GM12878 (cell line): ENCODE measurements at regions not wholly inside any gene's neighbourhood (a gene's known extent, or its start where the extent isn't known, plus 50 kb on each side); places are given as distances from the start of the nearest gene placed in this dataset.

Experiments
- ATAC-seq: fragments of 200-7000 bp; cut with Tn5 transposase; 3 replicates; pipeline ENCODE4 v1.9.1; 2020; ENCODE audit warnings: mild to moderate bottlenecking, moderate library complexity
- BruUV-seq: library from RNA; stranded (reverse); fragments of 400-500 nt; replicated peaks from 2 replicates; lab custom pipeline; 2021; lab: Mats Ljungman, UMichigan
- CTCF ChIA-PET: fragments of 300-600 bp; sonication (Branson Sonifier 250); formaldehyde crosslinking; extraction: SDS; loops from one replicate; lab custom pipeline; 2021; ENCODE audit warnings: inconsistent platforms; lab: Yijun Ruan, JAX
- POLR2A ChIA-PET: fragments of 350-600 bp; formaldehyde crosslinking; extraction: SDS; loops from one replicate; lab custom pipeline; 2021; ENCODE audit warnings: inconsistent platforms; lab: Charles Lee
- RAD21 ChIA-PET: fragments of 300-600 bp; sonication (Branson Sonifier 250); formaldehyde crosslinking; loops from one replicate; lab custom pipeline; 2023; ENCODE audit warnings: antibody characterized with exemption; ENCODE audit not compliant: unreplicated experiment; lab: Charles Lee
- SMC1A ChIA-PET: fragments of 300-600 bp; sonication (Branson Sonifier 250); formaldehyde crosslinking; loops from one replicate; lab custom pipeline; 2023; ENCODE audit not compliant: unreplicated experiment, uncharacterized antibody; lab: Charles Lee
- DNase-seq: peaks from one replicate; pipeline ENCODE4 v3.0.0-alpha.2; 2011; ENCODE audit warnings: low read depth, low spot score
- FAIRE-seq: peaks from 3 replicates; lab custom pipeline; 2011; peaks lifted over from hg19 to GRCh38; lab: Jason Lieb, UNC
- H2AFZ ChIP-seq: 2 replicates; pipeline ENCODE4 v1.6.0; 2011; ENCODE audit warnings: low read depth, low read length, control low read depth; ENCODE audit not compliant: control insufficient read depth
- H3K27ac ChIP-seq: 2 replicates; pipeline ENCODE4 v1.5.1; 2011; ENCODE audit warnings: control low read depth; ENCODE audit not compliant: control insufficient read depth, insufficient read depth
- H3K27me3 ChIP-seq, 2 experiments: replicated peaks in 1 of 2; 2 replicates each; pipeline versions ENCODE4 v1.6.0 to v1.6.1; 2011; ENCODE audit warnings: low read length in 1 of 2; ENCODE audit not compliant: control insufficient read depth in 2 of 2, insufficient read depth in 2 of 2
- H3K36me3 ChIP-seq, 2 experiments: 2 replicates each; pipeline ENCODE4 v1.5.1; 2011; ENCODE audit warnings: low read length in 1 of 2; ENCODE audit not compliant: control insufficient read depth in 2 of 2, insufficient read depth in 2 of 2
- H3K4me1 ChIP-seq: 2 replicates; pipeline ENCODE4 v1.6.1; 2011; ENCODE audit warnings: mild to moderate bottlenecking, low read length, moderate library complexity, mixed read lengths; ENCODE audit not compliant: control insufficient read depth, insufficient read depth
- H3K4me2 ChIP-seq: 2 replicates; pipeline ENCODE4 v1.6.0; 2011; ENCODE audit warnings: control low read depth; ENCODE audit not compliant: control insufficient read depth, insufficient read depth
- H3K4me3 ChIP-seq: fragments of 200-600 bp; sonication (generic); 2 replicates; pipeline ENCODE4 v1.5.1; 2016
- H3K79me2 ChIP-seq: 2 replicates; pipeline ENCODE4 v1.6.0; 2011; ENCODE audit warnings: low read length; ENCODE audit not compliant: control insufficient read depth, insufficient read depth
- H3K9ac ChIP-seq: 2 replicates; pipeline ENCODE4 v1.8.0; 2011; ENCODE audit warnings: low read length, control low read depth, mixed read lengths; ENCODE audit not compliant: control insufficient read depth, insufficient read depth
- H3K9me3 ChIP-seq: replicated peaks from 3 replicates; pipeline ENCODE4 v1.5.1; 2011; ENCODE audit warnings: mild to moderate bottlenecking, low read length; ENCODE audit not compliant: control insufficient read depth, insufficient read depth
- H4K20me1 ChIP-seq: 2 replicates; pipeline ENCODE4 v1.6.0; 2011; ENCODE audit not compliant: control insufficient read depth, insufficient read depth
- BCL3 ChIP-seq: IDR thresholded peaks from 2 replicates; pipeline ENCODE4 v1.6.1; 2011; ENCODE audit warnings: borderline replicate concordance, low read depth, mild to moderate bottlenecking, moderate library complexity, low read length; ENCODE audit not compliant: insufficient read depth, poor library complexity, severe bottlenecking
- CHD2 ChIP-seq: IDR thresholded peaks from 2 replicates; pipeline ENCODE4 v1.6.1; 2011; ENCODE audit warnings: low read depth, low read length, improper control_type of control experiment, borderline replicate concordance
- CREB1 ChIP-seq: IDR thresholded peaks from 2 replicates; pipeline ENCODE4 v1.6.1; 2012; ENCODE audit warnings: low read depth, mild to moderate bottlenecking, inconsistent platforms
- CUX1 ChIP-seq: IDR thresholded peaks from 2 replicates; pipeline ENCODE4 v1.6.1; 2012; ENCODE audit warnings: improper control_type of control experiment, low read depth, low read length; ENCODE audit not compliant: insufficient replicate concordance
- GATAD2B ChIP-seq: fragments of 450-650 bp; conservative IDR thresholded peaks from 2 replicates; pipeline ENCODE4 v1.6.1; 2017; ENCODE audit warnings: low read depth, mild to moderate bottlenecking, moderate library complexity
- KAT2A ChIP-seq: conservative IDR thresholded peaks from 2 replicates; pipeline ENCODE4 v1.6.1; 2011; ENCODE audit warnings: low read depth, low read length; ENCODE audit not compliant: control insufficient read depth
- MYC ChIP-seq: IDR thresholded peaks from 2 replicates; pipeline ENCODE4 v1.6.1; 2011; ENCODE audit warnings: mild to moderate bottlenecking, low read length, moderate library complexity, inconsistent platforms; ENCODE audit not compliant: insufficient read depth, insufficient replicate concordance, insufficient read length, severe bottlenecking
- NBN ChIP-seq: fragments of 450-650 bp; IDR thresholded peaks from 2 replicates; pipeline ENCODE4 v1.6.1; 2016
- NFYA ChIP-seq: IDR thresholded peaks from 2 replicates; pipeline ENCODE4 v1.6.1; 2011; ENCODE audit warnings: low read depth, mild to moderate bottlenecking, low read length, improper control_type of control experiment, borderline replicate concordance
- NR2F1 ChIP-seq: fragments of 450-650 bp; conservative IDR thresholded peaks from 2 replicates; pipeline ENCODE4 v1.6.1; 2017; ENCODE audit warnings: mild to moderate bottlenecking
- POLR2A ChIP-seq: IDR thresholded peaks from 2 replicates; pipeline ENCODE4 v1.6.1; 2011; ENCODE audit warnings: low read depth, mild to moderate bottlenecking, low read length
- RB1 ChIP-seq: fragments of 450-650 bp; formaldehyde crosslinking; IDR thresholded peaks from 2 replicates; pipeline ENCODE4 v1.6.1; 2017; ENCODE audit warnings: mild to moderate bottlenecking, borderline replicate concordance
- RELB ChIP-seq: fragments of 450-650 bp; IDR thresholded peaks from 2 replicates; pipeline ENCODE4 v1.6.1; 2017; ENCODE audit warnings: low read depth, mild to moderate bottlenecking, moderate library complexity
- RUNX3 ChIP-seq: IDR thresholded peaks from 2 replicates; pipeline ENCODE4 v1.6.1; 2012; ENCODE audit warnings: low read length, inconsistent platforms
- SMAD5 ChIP-seq: IDR thresholded peaks from 2 replicates; pipeline ENCODE4 v1.6.1; 2016; ENCODE audit warnings: antibody characterized with exemption, low read depth
- STAT1 ChIP-seq: fragments of 450-650 bp; conservative IDR thresholded peaks from 2 replicates; pipeline ENCODE4 v1.6.1; 2014; ENCODE audit warnings: antibody characterized with exemption, mild to moderate bottlenecking
- TCF12 ChIP-seq: IDR thresholded peaks from 2 replicates; pipeline ENCODE4 v1.6.1; 2011; ENCODE audit warnings: low read depth, mild to moderate bottlenecking, low read length
- ZBED1 ChIP-seq: IDR thresholded peaks from 2 replicates; pipeline ENCODE4 v1.6.1; 2016; ENCODE audit warnings: borderline replicate concordance
- WGBS: methylation state at CpG from one replicate; pipeline ENCODE4 v1.1.6; 2016; ENCODE audit warnings: low lambda C conversion rate; ENCODE audit not compliant: insufficient replicate concordance, insufficient coverage; ENCODE audit errors: missing lambda C conversion rate; 5-methylcytosine and 5-hydroxymethylcytosine counted together
- in situ Hi-C: fragments of 300-500 bp; cut with MboI; formaldehyde crosslinking; loops from 9 replicates; pipeline ENCODE4 v1.14.3; 2018; ENCODE audit warnings: mixed read lengths
- intact Hi-C: fragments of 100-400 bp; cut with micrococcal nuclease; formaldehyde crosslinking; loops from one replicate; pipeline ENCODE4 v1.14.2; 2022; ENCODE audit not compliant: unreplicated experiment

- no peaks in the 10 kb centered on the region for H3K4me1 ChIP-seq
- no peak overlapping the region for H2AFZ ChIP-seq
- ChIA-PET RAD21 (no interaction called here), SMC1A (interaction anchor here (0.9 kb wide), 1 partner anchor 8 kb away, joined by 3 read pairs; no protein-coding TSS in a partner anchor), POLR2A (no interaction called here), CTCF (no interaction called here)
- ATAC-seq, result no peak
- no peaks in the 10 kb centered on the region; the same call in 1 of the 2 replicates for H4K20me1 ChIP-seq
- H3K4me2 ChIP-seq, result no peak overlapping the region
- no peak for FAIRE-seq
- H3K27ac ChIP-seq, result no peak overlapping the region
- TF ChIP-seq KAT2A, result no peak
- no peak for TF ChIP-seq POLR2A
- TF ChIP-seq TCF12, result no peak
- no peak for TF ChIP-seq MYC
- no peak for TF ChIP-seq NBN
- no peak for TF ChIP-seq NFYA
- no peak for TF ChIP-seq GATAD2B
- TF ChIP-seq NR2F1, result no peak
- no peak for TF ChIP-seq SMAD5
- no peak for TF ChIP-seq BCL3
- no peak for TF ChIP-seq RB1
- TF ChIP-seq CREB1, result no peak
- TF ChIP-seq CUX1, result no peak
- TF ChIP-seq CHD2, result no peak
- TF ChIP-seq RUNX3, result no peak
- no peak for TF ChIP-seq RELB
- no peak for TF ChIP-seq STAT1
- TF ChIP-seq ZBED1, result no peak
- no TSS peak for BruUV-seq
- 12% methylated on average over 9 of the region's 9 CpGs for WGBS
- no peak overlapping the region for H3K4me3 ChIP-seq
- intact Hi-C loops (no loop called here), in situ Hi-C loops (no loop called here)
- H3K9ac ChIP-seq, result no peak overlapping the region
- H3K9me3 ChIP-seq, result no peaks in the 10 kb centered on the region; the same call in 2 of the 3 replicates
- no peaks in the 10 kb centered on the region for H3K79me2 ChIP-seq
- no peak for DNase-seq
- H3K27me3 ChIP-seq, result peaks cover 2 to 5% of the 10 kb centered on the region in 2 experiments; a peak in 3 of 4 replicates
- H3K36me3 ChIP-seq, result no peaks in the 10 kb centered on the region
Observed at GRCh38 chr15:69793781-69794451, 303.8 kb downstream of the TLE3 start.
